IMR-90 (cell line): ENCODE measurements at regions not wholly inside any gene's neighbourhood (a gene's known extent, or its start where the extent isn't known, plus 50 kb on each side); places are given as distances from the start of the nearest gene placed in this dataset.
A peak's percentile ranks its signal among the peaks of the same experiment; 100 is the strongest.

ENCODE experiments used
- BHLHE40 ChIP-seq: fragments of 150-350 bp; IDR thresholded peaks from 2 replicates; pipeline ENCODE4 v1.6.1; 2016; ENCODE audit warnings: mild to moderate bottlenecking, low read depth, low read length
- CEBPB ChIP-seq: IDR thresholded peaks from 2 replicates; pipeline ENCODE4 v1.6.1; 2012; ENCODE audit warnings: low read depth, low read length, improper control_type of control experiment
- CHD1 ChIP-seq: IDR thresholded peaks from 2 replicates; pipeline ENCODE4 v1.6.1; 2012; ENCODE audit warnings: low read depth, low read length, improper control_type of control experiment
- CTCF ChIP-seq: conservative IDR thresholded peaks from 2 replicates; pipeline ENCODE4 v1.5.1; 2012; ENCODE audit warnings: mild to moderate bottlenecking, low read depth, low read length, improper control_type of control experiment
- FOS ChIP-seq: fragments of 150-350 bp; IDR thresholded peaks from 2 replicates; pipeline ENCODE4 v1.6.1; 2016; ENCODE audit warnings: low read depth, low read length
- MAFK ChIP-seq: IDR thresholded peaks from 2 replicates; pipeline ENCODE4 v1.6.1; 2012; ENCODE audit warnings: low read depth, low read length, improper control_type of control experiment
- MAZ ChIP-seq: IDR thresholded peaks from 2 replicates; pipeline ENCODE4 v1.6.1; 2012; ENCODE audit warnings: low read depth, mild to moderate bottlenecking, low read length, improper control_type of control experiment, moderate library complexity, borderline replicate concordance
- NFE2L2 ChIP-seq: fragments of 150-350 bp; IDR thresholded peaks from 2 replicates; pipeline ENCODE4 v1.6.1; 2016; ENCODE audit warnings: low read depth, mild to moderate bottlenecking, low read length
- POLR2A ChIP-seq: IDR thresholded peaks from 2 replicates; pipeline ENCODE4 v1.6.1; 2012; ENCODE audit warnings: mild to moderate bottlenecking, low read depth, low read length
- RAD21 ChIP-seq: IDR thresholded peaks from 2 replicates; pipeline ENCODE4 v1.6.1; 2012; ENCODE audit warnings: low read length, improper control_type of control experiment
- RCOR1 ChIP-seq: IDR thresholded peaks from 2 replicates; pipeline ENCODE4 v1.6.1; 2012; ENCODE audit warnings: mild to moderate bottlenecking, low read length, improper control_type of control experiment; ENCODE audit not compliant: insufficient replicate concordance
- RFX5 ChIP-seq: IDR thresholded peaks from 2 replicates; pipeline ENCODE4 v1.8.0; 2012; ENCODE audit warnings: low read depth, mild to moderate bottlenecking, low read length, moderate library complexity
- USF2 ChIP-seq: fragments of 150-350 bp; IDR thresholded peaks from 2 replicates; pipeline ENCODE4 v1.6.1; 2017; ENCODE audit warnings: mild to moderate bottlenecking, antibody characterized with exemption, low read length, low read depth

- TF ChIP-seq CTCF (no peak), FOS (no peak), BHLHE40 (no peak), RAD21 (no peak), USF2 (no peak), POLR2A (no peak), CHD1 (no peak), MAFK (no peak), RFX5 (no peak), CEBPB (peak; percentile 78), MAZ (no peak), NFE2L2 (no peak), RCOR1 (no peak)
Observed at GRCh38 chr4:34679228-34679627, 1565.1 kb downstream of the ARAP2 start.
